Stomach (tissue), 8 donors: ENCODE measurements at regions not wholly inside any gene's neighbourhood (a gene's known extent, or its start where the extent isn't known, plus 50 kb on each side); places are given as distances from the start of the nearest gene placed in this dataset.

ENCODE experiments used
- DNase-seq, 2 donors: peaks; one replicate each; pipeline versions ENCODE4 v3.0.0 to v3.0.0-alpha.2; 2013 to 2019
- H3K27ac ChIP-seq, 5 donors: fragments of 200-600 bp in 4 of 5; sonication (generic) in 4 of 5; one replicate each; pipeline ENCODE4 v1.5.1; 2013 to 2019; ENCODE audit warnings: mild to moderate bottlenecking in 1 of 5, moderate library complexity in 1 of 5
- H3K27me3 ChIP-seq, 3 donors: fragments of 200-600 bp; sonication (generic); one replicate each; pipeline ENCODE4 v1.5.1; 2017 to 2019; ENCODE audit warnings: mixed run types in 1 of 3
- H3K36me3 ChIP-seq, 4 donors: fragments of 200-600 bp; sonication (generic); 1 replicate in 3 of 4; 2 replicates in 1 of 4; pipeline ENCODE4 v1.5.1; 2016 to 2019
- H3K4me1 ChIP-seq, 4 donors: fragments of 200-600 bp; sonication (generic); one replicate each; pipeline ENCODE4 v1.5.1; 2016 to 2019
- H3K4me3 ChIP-seq, 4 donors: fragments of 200-600 bp; sonication (generic) in 3 of 4; one replicate each; pipeline ENCODE4 v1.5.1; 2016 to 2019; ENCODE audit warnings: mild to moderate bottlenecking in 1 of 4
- H3K9me3 ChIP-seq, 4 donors: fragments of 200-600 bp; sonication (generic); one replicate each; pipeline ENCODE4 v1.5.1; 2016 to 2019
- CTCF ChIP-seq, 7 experiments: fragments of 450-650 bp in 4 of 7; fragments of 200-600 bp in 3 of 7; sonication (generic) in 3 of 7; IDR thresholded peaks; one replicate each; pipeline ENCODE4 v1.5.1; 2016 to 2019; ENCODE audit warnings: antibody characterized with exemption in 7 of 7, control low read depth in 2 of 7, mild to moderate bottlenecking in 1 of 7
- EP300 ChIP-seq: sonication (generic); formaldehyde crosslinking; IDR thresholded peaks from one replicate; pipeline ENCODE4 v1.6.1; 2017; ENCODE audit warnings: antibody characterized with exemption
- POLR2A ChIP-seq, 4 donors: fragments of 450-650 bp; IDR thresholded peaks; one replicate each; pipeline ENCODE4 v1.6.1; 2016; ENCODE audit warnings: antibody characterized with exemption in 4 of 4, control low read depth in 2 of 4, mild to moderate bottlenecking in 1 of 4, moderate library complexity in 1 of 4
- POLR2AphosphoS5 ChIP-seq, 3 donors: sonication (generic); formaldehyde crosslinking; IDR thresholded peaks; one replicate each; pipeline ENCODE4 v1.6.1; 2016; ENCODE audit warnings: antibody characterized with exemption in 3 of 3
- WGBS, 5 donors: extraction: QIAGEN DNeasy Blood & Tissue Kit in 3 of 5; methylation state at CpG; one replicate each; pipeline versions ENCODE4 v1.1.5 to v1.1.7; 2013 to 2018; 5-methylcytosine and 5-hydroxymethylcytosine counted together
- intact Hi-C: fragments of 100-400 bp; cut with DNase I; formaldehyde crosslinking; loops from one replicate; pipeline ENCODE4 v1.15.1; 2023; ENCODE audit warnings: low total_unique reads
- donor health status: healthy with polysubstance abuse.
- donor health status: Bipolar disorder and iron deficiency.
- donor health status: healthy.

DNA sequence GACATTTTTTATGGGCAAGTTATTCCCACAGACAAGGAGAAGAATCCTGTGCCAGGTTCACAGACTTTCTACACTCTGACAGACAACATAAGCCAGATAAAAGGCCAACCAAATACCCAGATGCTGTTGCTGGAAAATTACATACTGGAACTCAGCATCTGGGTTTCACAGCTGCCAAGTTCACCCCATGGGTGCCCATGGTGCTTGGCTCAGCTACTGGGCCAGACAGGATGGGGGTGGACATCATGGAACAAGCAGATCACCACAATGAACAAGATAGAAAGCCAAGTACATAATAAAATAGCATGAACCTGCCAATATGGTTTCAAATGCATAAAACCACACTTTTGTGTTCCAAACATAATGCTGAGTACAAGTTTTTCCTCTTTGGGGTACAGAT is 999.8 kb downstream of the NR2F1-AS1 start:
- Histone ChIP-seq H3K4me3 (no peak overlapping the region), H3K36me3 (no peaks in the 10 kb centered on the region), H3K9me3 (no peaks in the 10 kb centered on the region), H3K4me1 (no peaks in the 10 kb centered on the region), H3K27me3 (no peaks in the 10 kb centered on the region), H3K27ac (no peak overlapping the region)
- TF ChIP-seq POLR2A (IDR thresholded peaks at IDR 0.05), result no peak
- TF ChIP-seq CTCF (IDR thresholded peaks at IDR 0.05), result no peak
- TF ChIP-seq POLR2AphosphoS5 (IDR thresholded peaks at IDR 0.05), result no peak
- no peak for DNase-seq
- intact Hi-C loops, result no loop called here

DNA sequence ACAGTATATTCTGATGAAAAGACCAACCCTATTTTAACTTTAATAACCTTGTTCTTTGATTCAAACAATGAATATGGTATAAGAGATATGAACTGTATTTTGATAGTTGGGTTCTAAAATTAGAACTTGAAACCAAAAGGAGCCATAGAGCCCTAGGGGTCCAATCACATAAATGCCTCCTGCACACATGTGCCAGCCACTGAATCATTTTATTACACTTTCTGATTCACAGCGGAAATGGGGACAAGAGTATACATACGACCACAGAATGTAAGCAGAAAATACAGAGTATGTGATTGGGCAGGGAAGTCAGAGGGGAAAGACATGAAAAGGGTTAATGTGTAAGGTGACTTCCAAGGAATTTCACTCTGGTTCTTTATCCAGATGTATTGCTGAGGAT is 1000.2 kb downstream of the NR2F1-AS1 start:
- no peak overlapping the region for H3K27ac ChIP-seq
- TF ChIP-seq POLR2A (IDR thresholded peaks at IDR 0.05) (no peak), EP300 (no peak), CTCF (IDR thresholded peaks at IDR 0.05) (no peak), POLR2AphosphoS5 (IDR thresholded peaks at IDR 0.05) (no peak)
- H3K4me3 ChIP-seq, result no peak overlapping the region
- no peaks in the 10 kb centered on the region for H3K36me3 ChIP-seq
- H3K4me1 ChIP-seq, result no peaks in the 10 kb centered on the region
- DNase-seq, result no peak
- WGBS, 5 donors, result 83 to 92% (median 88%) methylated on average over 2 of the region's 2 CpGs
- H3K9me3 ChIP-seq, result no peaks in the 10 kb centered on the region
- no peaks in the 10 kb centered on the region for H3K27me3 ChIP-seq
- intact Hi-C loops, result no loop called here

DNA sequence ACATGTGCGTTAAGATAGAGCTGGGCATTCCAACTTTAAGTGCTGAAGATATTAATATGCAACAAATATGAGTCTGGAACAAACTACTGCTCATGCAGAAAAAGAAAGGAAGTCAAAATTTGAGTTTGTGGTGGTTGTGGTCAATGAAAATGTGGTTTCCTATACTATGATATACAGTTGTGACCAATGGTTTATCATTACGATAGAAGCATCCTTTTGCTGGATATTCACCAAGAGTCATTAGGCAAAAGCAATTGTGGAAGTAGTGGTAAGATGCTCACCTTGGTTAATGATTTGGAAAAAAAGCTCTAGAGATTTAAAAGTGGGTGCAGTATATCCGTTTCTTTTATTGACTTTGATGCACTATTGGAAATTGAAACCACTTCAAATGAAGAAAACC is 1007.0 kb downstream of the NR2F1-AS1 start:
- Histone ChIP-seq H3K27me3 (no peaks in the 10 kb centered on the region), H3K4me1 (no peaks in the 10 kb centered on the region), H3K36me3 (no peaks in the 10 kb centered on the region), H3K4me3 (no peak overlapping the region), H3K9me3 (no peaks in the 10 kb centered on the region), H3K27ac (no peak overlapping the region)
- 76 to 86% (median 81%) methylated on average over 3 of the region's 3 CpGs for whole genome bisulfite sequencing, 5 donors
- intact Hi-C loops, result no loop called here
- TF ChIP-seq POLR2A (IDR thresholded peaks at IDR 0.05) (no peak), EP300 (no peak), POLR2AphosphoS5 (IDR thresholded peaks at IDR 0.05) (no peak), CTCF (IDR thresholded peaks at IDR 0.05) (no peak)
- no peak for DNase-seq

GRCh38 chr5:92568522-92568921 is 1012.5 kb downstream of the NR2F1-AS1 start:
- Histone ChIP-seq H3K4me1 (no peaks in the 10 kb centered on the region), H3K27me3 (no peaks in the 10 kb centered on the region), H3K9me3 (no peaks in the 10 kb centered on the region), H3K4me3 (no peak overlapping the region), H3K27ac (no peak overlapping the region), H3K36me3 (no peaks in the 10 kb centered on the region)
- TF ChIP-seq CTCF (IDR thresholded peaks at IDR 0.05) (no peak), EP300 (no peak), POLR2A (IDR thresholded peaks at IDR 0.05) (no peak), POLR2AphosphoS5 (IDR thresholded peaks at IDR 0.05) (no peak)
- 75 to 80% (median 77%) methylated on average over 2 of the region's 2 CpGs for WGBS, 5 donors
- intact Hi-C loops, result no loop called here
- DNase-seq, result no peak
